ENCODE measurements at regions not wholly inside any gene's neighbourhood (a gene's known extent, or its start where the extent isn't known, plus 50 kb on each side); places are given as distances from the start of the nearest gene placed in this dataset.

DNA sequence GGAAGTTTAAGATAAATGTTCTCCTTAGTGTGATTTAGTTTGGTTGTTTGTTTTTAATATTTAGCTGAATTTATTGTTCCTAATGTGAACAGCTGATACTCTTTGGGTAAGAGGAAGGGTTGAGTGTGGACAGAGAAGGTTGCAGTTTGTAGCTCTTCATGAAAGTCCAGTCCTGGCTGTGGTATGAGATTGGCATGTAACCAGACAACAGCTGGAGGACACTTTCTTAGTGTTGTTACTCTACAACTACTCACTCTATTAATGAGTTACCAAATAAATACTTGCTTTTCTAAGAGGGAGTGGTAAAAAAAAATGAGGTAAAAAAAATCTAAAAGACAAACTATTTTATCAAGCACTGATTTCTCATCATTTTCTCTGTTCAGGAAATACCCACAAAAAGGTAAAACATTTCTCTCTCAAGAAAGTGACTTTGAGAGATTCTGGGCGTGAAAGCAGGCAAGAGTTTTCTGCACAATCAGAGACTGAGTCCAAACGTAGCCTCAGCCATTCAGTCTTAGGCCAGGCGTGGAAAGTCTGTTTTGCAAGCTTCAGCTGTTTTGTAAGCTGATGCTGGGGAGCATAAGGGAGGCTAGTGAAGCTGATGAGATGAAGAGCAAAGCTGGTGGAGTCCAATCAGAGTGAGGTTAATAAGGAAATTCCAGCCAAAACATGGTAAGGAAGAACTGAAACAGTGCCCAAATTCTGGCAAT, 138.5 kb upstream of the ARPP21 start:
- POLR2A ChIA-PET, result no interaction called here

DNA sequence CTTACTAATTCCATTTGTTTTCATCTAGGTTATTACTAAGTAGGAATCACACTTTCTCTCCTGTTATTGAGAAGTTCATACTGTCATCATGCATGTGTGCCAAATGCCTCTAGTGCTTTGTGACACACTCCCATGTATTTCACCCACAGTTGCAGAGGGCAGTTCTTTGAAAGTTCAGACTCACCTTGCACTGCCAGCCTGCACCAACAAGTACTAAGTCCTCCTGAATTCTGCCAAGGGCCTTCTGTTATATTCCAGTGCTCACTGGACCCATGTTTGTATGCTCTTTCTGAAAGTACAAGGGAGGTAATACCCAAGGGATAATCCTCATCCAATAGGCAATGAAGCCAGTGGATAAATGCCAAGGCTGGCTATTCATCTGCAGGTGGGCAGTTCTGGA, 136.6 kb upstream of the ARPP21 start:
- ATAC-seq (no peak), DNase-seq (no peak)
- H3K9me3 Mint-ChIP-seq (ENCODE audit: low read depth), result peaks cover 7% of the 10 kb centered on the region
- CTCF ChIA-PET, result no interaction called here
- intact Hi-C loops (cut with DNase I, micrococcal nuclease), result no loop called here
- no peaks in the 10 kb centered on the region for H3K27me3 Mint-ChIP-seq
- H3K4me1 Mint-ChIP-seq, result no peaks in the 10 kb centered on the region
- H3K4me3 Mint-ChIP-seq, result no peak overlapping the region
- no peak overlapping the region for H3K27ac Mint-ChIP-seq
- POLR2A ChIA-PET, result no interaction called here
- no peaks in the 10 kb centered on the region for H3K36me3 Mint-ChIP-seq (ENCODE audit: low read depth)

More for the DNA sequence above, 138.5 kb upstream of the ARPP21 start:
- Mint-ChIP-seq H3K9me3 (ENCODE audit: low read depth) (peaks cover 3% of the 10 kb centered on the region), H3K4me3 (no peak overlapping the region), H3K4me1 (no peaks in the 10 kb centered on the region), H3K27ac (no peak overlapping the region), H3K27me3 (no peaks in the 10 kb centered on the region), H3K36me3 (ENCODE audit: low read depth) (no peaks in the 10 kb centered on the region)
- CTCF ChIA-PET, result interaction anchor here (0.7 kb wide), 1 partner anchor 11 kb away, joined by 3 read pairs; no protein-coding TSS in a partner anchor
- intact Hi-C loops (cut with DNase I, micrococcal nuclease), result no loop called here
- DNase-seq, result no peak
- no peak for ATAC-seq

DNA sequence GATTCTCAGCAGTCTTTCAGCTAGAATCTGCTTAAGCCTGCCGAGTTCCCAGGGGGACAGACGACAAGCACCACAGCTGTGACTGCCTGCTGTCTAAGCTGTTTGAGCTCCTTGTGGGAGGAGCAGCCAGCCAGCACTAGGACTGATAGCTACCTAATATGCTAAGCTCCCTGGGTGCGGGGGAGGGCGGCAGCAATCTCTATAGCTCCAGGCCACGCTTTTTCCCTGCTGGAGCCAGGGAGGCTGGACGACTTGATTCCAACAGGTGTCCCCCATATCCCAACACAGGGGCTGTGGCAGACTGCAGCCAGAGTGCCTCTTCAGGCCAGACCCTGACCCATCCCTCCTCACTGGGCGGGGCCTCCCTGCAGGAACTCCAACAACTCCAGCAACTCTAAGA, 134.1 kb upstream of the ARPP21 start:
- Mint-ChIP-seq H3K4me1 (no peaks in the 10 kb centered on the region), H3K9me3 (ENCODE audit: low read depth) (peaks cover 7% of the 10 kb centered on the region), H3K27ac (no peak overlapping the region), H3K27me3 (no peaks in the 10 kb centered on the region), H3K4me3 (no peak overlapping the region), H3K36me3 (ENCODE audit: low read depth) (no peaks in the 10 kb centered on the region)
- no peak for DNase-seq
- POLR2A ChIA-PET, result no interaction called here
- CTCF ChIA-PET, result no interaction called here
- ATAC-seq, result no peak
- intact Hi-C loops (cut with DNase I, micrococcal nuclease), result loop anchor here in 1 of 2 experiments (5.0 kb wide), 1 partner anchor 488 kb away; no protein-coding TSS in a partner anchor

GRCh38 chr3:35505772-35506171, 133.6 kb upstream of the ARPP21 start:
- Mint-ChIP-seq H3K27ac (no peak overlapping the region), H3K4me3 (no peak overlapping the region), H3K27me3 (peaks cover 2% of the 10 kb centered on the region), H3K4me1 (no peaks in the 10 kb centered on the region), H3K36me3 (ENCODE audit: low read depth) (no peaks in the 10 kb centered on the region), H3K9me3 (ENCODE audit: low read depth) (peaks cover 7% of the 10 kb centered on the region)
- CTCF ChIA-PET, result no interaction called here
- intact Hi-C loops (cut with DNase I, micrococcal nuclease), result loop anchor here in 1 of 2 experiments (5.0 kb wide), 1 partner anchor 488 kb away; no protein-coding TSS in a partner anchor
- DNase-seq (no peak), ATAC-seq (no peak)
- POLR2A ChIA-PET, result no interaction called here

- CTCF ChIA-PET, result no interaction called here
Measured at GRCh38 chr3:35519936-35520335, 119.4 kb upstream of the ARPP21 start.

GRCh38 chr3:35521196-35521595, 118.1 kb upstream of the ARPP21 start:
- no peaks in the 10 kb centered on the region for H3K36me3 Mint-ChIP-seq (ENCODE audit: low read depth)
- CTCF ChIA-PET, result interaction anchor here (0.6 kb wide), 1 partner anchor 280 kb away, joined by 3 read pairs; no protein-coding TSS in a partner anchor

More at GRCh38 chr3:35519936-35520335, 119.4 kb upstream of the ARPP21 start:
- no peaks in the 10 kb centered on the region for H3K36me3 Mint-ChIP-seq (ENCODE audit: low read depth)
- no peaks in the 10 kb centered on the region for H3K4me1 Mint-ChIP-seq
- DNase-seq (no peak), ATAC-seq (no peak)
- no peak overlapping the region for H3K4me3 Mint-ChIP-seq
- intact Hi-C loops (cut with DNase I, micrococcal nuclease), result no loop called here
- H3K9me3 Mint-ChIP-seq (ENCODE audit: low read depth), result peaks cover 5% of the 10 kb centered on the region
- peaks cover 3% of the 10 kb centered on the region for H3K27me3 Mint-ChIP-seq
- POLR2A ChIA-PET, result no interaction called here
- no peak overlapping the region for H3K27ac Mint-ChIP-seq

GRCh38 chr3:35522450-35522849, 116.9 kb upstream of the ARPP21 start:
- no peak overlapping the region for H3K27ac Mint-ChIP-seq
- H3K27me3 Mint-ChIP-seq, result peaks cover 3% of the 10 kb centered on the region
- ChIA-PET CTCF (no interaction called here), POLR2A (no interaction called here)
- no peaks in the 10 kb centered on the region for H3K36me3 Mint-ChIP-seq (ENCODE audit: low read depth)
- ATAC-seq (no peak), DNase-seq (no peak)
- H3K4me3 Mint-ChIP-seq, result no peak overlapping the region
- no peaks in the 10 kb centered on the region for H3K4me1 Mint-ChIP-seq
- peaks cover 2% of the 10 kb centered on the region for H3K9me3 Mint-ChIP-seq (ENCODE audit: low read depth)
- intact Hi-C loops (cut with DNase I, micrococcal nuclease), result no loop called here

More at GRCh38 chr3:35521196-35521595, 118.1 kb upstream of the ARPP21 start:
- Mint-ChIP-seq H3K9me3 (ENCODE audit: low read depth) (peaks cover 5% of the 10 kb centered on the region), H3K4me1 (no peaks in the 10 kb centered on the region), H3K27ac (no peak overlapping the region), H3K27me3 (peaks cover 3% of the 10 kb centered on the region), H3K4me3 (no peak overlapping the region)
- ATAC-seq, result no peak
- POLR2A ChIA-PET, result no interaction called here
- no peak for DNase-seq
- intact Hi-C loops (cut with DNase I, micrococcal nuclease), result no loop called here

DNA sequence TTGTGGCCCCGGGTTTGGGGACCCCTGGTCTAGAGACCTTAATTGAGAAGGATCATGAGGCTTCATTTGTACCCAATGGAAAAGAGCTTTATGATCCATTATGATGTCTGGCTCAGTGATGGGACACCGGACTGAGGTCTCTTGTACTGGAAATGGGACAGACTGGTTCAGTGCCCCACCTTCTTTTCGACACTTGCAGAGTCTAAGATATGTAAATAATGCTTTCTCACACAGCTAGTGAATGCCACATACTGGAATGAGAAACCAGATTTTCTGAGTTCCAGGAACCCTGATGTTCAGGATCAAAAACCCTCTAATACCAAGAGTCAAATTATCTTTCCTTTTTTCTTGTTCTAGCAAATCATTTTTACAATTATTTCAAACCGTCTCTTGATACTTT, 116.3 kb upstream of the ARPP21 start:
- H3K4me3 Mint-ChIP-seq, result no peak overlapping the region
- H3K27ac Mint-ChIP-seq, result no peak overlapping the region
- no peak for ATAC-seq
- ChIA-PET POLR2A (no interaction called here), CTCF (no interaction called here)
- no peaks in the 10 kb centered on the region for H3K4me1 Mint-ChIP-seq
- DNase-seq, result no peak
- intact Hi-C loops (cut with DNase I, micrococcal nuclease), result no loop called here
- H3K36me3 Mint-ChIP-seq (ENCODE audit: low read depth), result no peaks in the 10 kb centered on the region
- H3K27me3 Mint-ChIP-seq, result peaks cover 3% of the 10 kb centered on the region
- no peaks in the 10 kb centered on the region for H3K9me3 Mint-ChIP-seq (ENCODE audit: low read depth)

DNA sequence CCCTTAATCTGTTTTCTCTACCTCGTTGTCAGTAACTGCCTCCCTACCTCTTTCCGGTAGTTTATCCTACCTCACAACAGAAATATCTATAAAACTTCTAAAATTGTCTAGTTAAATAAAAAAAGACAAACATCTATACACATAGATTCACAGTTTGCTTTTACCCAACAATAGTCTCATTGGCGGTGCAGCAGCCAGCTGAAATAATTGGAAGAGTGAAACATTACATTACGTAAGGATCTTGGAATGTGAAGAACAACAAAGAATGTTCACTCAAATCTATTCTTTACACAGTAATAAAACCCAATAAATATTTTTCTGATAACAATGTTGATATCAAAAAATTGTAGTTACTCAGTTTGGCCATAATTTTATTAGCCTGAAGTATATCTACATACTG, 115.5 kb upstream of the ARPP21 start:
- DNase-seq (no peak), ATAC-seq (no peak)
- intact Hi-C loops (cut with DNase I, micrococcal nuclease), result no loop called here
- no peaks in the 10 kb centered on the region for H3K36me3 Mint-ChIP-seq (ENCODE audit: low read depth)
- H3K4me1 Mint-ChIP-seq, result no peaks in the 10 kb centered on the region
- POLR2A ChIA-PET, result no interaction called here
- H3K4me3 Mint-ChIP-seq, result no peak overlapping the region
- CTCF ChIA-PET, result no interaction called here
- peaks cover 3% of the 10 kb centered on the region for H3K27me3 Mint-ChIP-seq
- no peak overlapping the region for H3K27ac Mint-ChIP-seq
- H3K9me3 Mint-ChIP-seq (ENCODE audit: low read depth), result no peaks in the 10 kb centered on the region

DNA sequence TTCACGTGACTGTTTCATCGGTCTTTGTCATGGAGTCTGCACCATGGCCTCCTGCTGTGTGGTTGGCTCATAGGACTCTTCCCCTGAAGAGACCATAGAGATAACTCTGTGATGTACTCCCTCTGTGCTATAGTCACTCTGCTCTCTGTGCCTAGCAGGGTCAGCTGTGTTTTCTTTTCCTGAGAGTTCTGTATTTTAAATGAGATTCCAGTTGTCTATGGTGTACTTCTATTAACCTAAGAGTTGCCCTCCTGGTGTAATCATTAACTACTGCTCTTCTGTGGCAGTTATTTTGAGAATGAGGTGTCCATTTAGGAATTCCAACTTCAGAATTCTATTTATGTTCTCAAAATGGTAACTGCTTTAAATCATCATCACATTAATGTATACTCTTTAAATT, 114.5 kb upstream of the ARPP21 start:
- no peak for ATAC-seq
- Mint-ChIP-seq H3K36me3 (ENCODE audit: low read depth) (no peaks in the 10 kb centered on the region), H3K27me3 (peaks cover 3% of the 10 kb centered on the region), H3K4me1 (no peaks in the 10 kb centered on the region), H3K4me3 (no peak overlapping the region), H3K9me3 (ENCODE audit: low read depth) (no peaks in the 10 kb centered on the region), H3K27ac (no peak overlapping the region)
- ChIA-PET POLR2A (no interaction called here), CTCF (no interaction called here)
- intact Hi-C loops (cut with DNase I, micrococcal nuclease), result no loop called here
- no peak for DNase-seq

DNA sequence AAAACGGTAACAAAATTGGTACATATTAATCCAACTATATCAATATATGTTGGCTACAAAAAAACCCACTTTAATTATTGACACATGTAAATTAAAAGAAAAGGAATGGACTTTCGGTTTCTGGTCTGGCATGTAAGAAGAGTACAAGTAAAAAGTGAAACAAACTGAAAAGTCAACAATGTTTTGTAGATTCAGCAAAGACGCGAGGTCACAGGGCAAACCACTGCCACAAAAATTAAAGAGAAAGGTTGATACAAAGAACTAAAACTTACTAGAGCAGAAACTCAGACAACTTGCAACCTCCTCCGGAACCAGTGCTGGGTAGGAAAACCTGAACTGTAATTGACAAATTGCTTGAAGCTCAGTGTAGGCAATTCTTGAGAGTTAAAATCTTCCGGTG, 110.6 kb upstream of the ARPP21 start:
- H3K9me3 Mint-ChIP-seq (ENCODE audit: low read depth), result no peaks in the 10 kb centered on the region
- H3K36me3 Mint-ChIP-seq (ENCODE audit: low read depth), result no peaks in the 10 kb centered on the region
- H3K27me3 Mint-ChIP-seq, result no peaks in the 10 kb centered on the region
- intact Hi-C loops (cut with DNase I, micrococcal nuclease), result no loop called here
- no peak for DNase-seq
- ATAC-seq, result no peak
- CTCF ChIA-PET, result no interaction called here
- no peaks in the 10 kb centered on the region for H3K4me1 Mint-ChIP-seq
- H3K4me3 Mint-ChIP-seq, result no peak overlapping the region
- POLR2A ChIA-PET, result no interaction called here
- H3K27ac Mint-ChIP-seq, result no peak overlapping the region

- Mint-ChIP-seq H3K27me3 (no peaks in the 10 kb centered on the region), H3K27ac (no peak overlapping the region), H3K4me3 (no peak overlapping the region), H3K4me1 (no peaks in the 10 kb centered on the region), H3K9me3 (ENCODE audit: low read depth) (no peaks in the 10 kb centered on the region), H3K36me3 (ENCODE audit: low read depth) (no peaks in the 10 kb centered on the region)
- ChIA-PET CTCF (no interaction called here), POLR2A (no interaction called here)
- DNase-seq, result no peak
- intact Hi-C loops (cut with DNase I, micrococcal nuclease), result no loop called here
- ATAC-seq, result no peak
Measured at GRCh38 chr3:35529337-35529736, 110.0 kb upstream of the ARPP21 start.
